ENCODE measurements at regions not wholly inside any gene's neighbourhood (a gene's known extent, or its start where the extent isn't known, plus 50 kb on each side); places are given as distances from the start of the nearest gene placed in this dataset.

DNA sequence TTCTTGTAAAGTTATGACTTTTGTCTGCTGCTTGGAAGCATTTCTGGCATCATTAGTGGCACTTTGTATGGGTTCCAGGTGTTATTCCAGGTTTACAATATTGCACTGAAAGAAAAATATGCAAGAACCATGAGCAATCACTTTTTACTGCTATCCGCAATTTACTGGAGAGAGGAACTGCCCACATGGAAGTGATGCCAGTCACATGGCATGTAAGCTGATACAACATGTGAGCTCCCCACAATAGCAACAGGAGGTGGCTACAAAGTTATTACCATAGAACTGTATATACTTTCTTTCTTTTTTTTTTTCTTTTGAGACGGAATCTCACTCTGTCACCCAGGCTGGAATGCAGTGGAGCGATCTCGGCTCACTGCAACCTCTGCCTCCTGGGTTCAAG, 1012.1 kb downstream of the BCL11B start:
- no peak for TF ChIP-seq CTCF (IDR thresholded peaks at IDR 0.05; ENCODE audit: control insufficient read depth, insufficient read depth, low read depth, low read length, missing control alignments)
- no peak overlapping the region for H3K4me3 ChIP-seq (ENCODE audit: control insufficient read depth, low read depth, low read length)
- DNase-seq (ENCODE audit: low read depth), result no peak

- no peak overlapping the region for H3K4me3 ChIP-seq (ENCODE audit: control insufficient read depth, low read depth, low read length)
- no peak for DNase-seq (ENCODE audit: low read depth)
- no peak for TF ChIP-seq CTCF (IDR thresholded peaks at IDR 0.05; ENCODE audit: control insufficient read depth, insufficient read depth, low read depth, low read length, missing control alignments)
Observed at GRCh38 chr14:98262566-98262965, 1009.4 kb downstream of the BCL11B start.

DNA sequence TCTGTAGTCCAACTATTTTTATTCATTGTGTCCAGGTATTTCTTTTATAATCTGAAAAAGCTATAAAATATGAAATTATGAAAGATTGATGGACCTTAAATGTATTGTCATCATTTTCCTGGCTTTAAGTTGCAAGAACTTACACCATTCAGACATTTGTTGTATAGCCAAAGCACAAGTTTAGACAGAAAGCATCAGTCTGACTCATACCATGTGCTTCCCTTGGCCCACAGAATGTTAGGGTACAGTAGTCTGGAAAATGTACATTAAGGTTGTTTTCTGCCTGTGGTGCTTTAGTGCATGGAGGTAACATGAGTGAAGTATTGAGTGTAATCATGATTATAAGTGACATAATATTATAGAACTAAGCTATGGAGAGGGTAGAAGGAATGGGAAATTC, 1002.5 kb downstream of the BCL11B start:
- DNase-seq (ENCODE audit: low read depth), result no peak
- H3K4me3 ChIP-seq (ENCODE audit: control insufficient read depth, low read depth, low read length), result no peak overlapping the region
- TF ChIP-seq CTCF (IDR thresholded peaks at IDR 0.05; ENCODE audit: control insufficient read depth, insufficient read depth, low read depth, low read length, missing control alignments), result no peak

- DNase-seq (ENCODE audit: low read depth), result no peak
- no peak for TF ChIP-seq CTCF (IDR thresholded peaks at IDR 0.05; ENCODE audit: control insufficient read depth, insufficient read depth, low read depth, low read length, missing control alignments)
- H3K4me3 ChIP-seq (ENCODE audit: control insufficient read depth, low read depth, low read length), result no peak overlapping the region
Observed at GRCh38 chr14:98270201-98270600, 1001.8 kb downstream of the BCL11B start.

DNA sequence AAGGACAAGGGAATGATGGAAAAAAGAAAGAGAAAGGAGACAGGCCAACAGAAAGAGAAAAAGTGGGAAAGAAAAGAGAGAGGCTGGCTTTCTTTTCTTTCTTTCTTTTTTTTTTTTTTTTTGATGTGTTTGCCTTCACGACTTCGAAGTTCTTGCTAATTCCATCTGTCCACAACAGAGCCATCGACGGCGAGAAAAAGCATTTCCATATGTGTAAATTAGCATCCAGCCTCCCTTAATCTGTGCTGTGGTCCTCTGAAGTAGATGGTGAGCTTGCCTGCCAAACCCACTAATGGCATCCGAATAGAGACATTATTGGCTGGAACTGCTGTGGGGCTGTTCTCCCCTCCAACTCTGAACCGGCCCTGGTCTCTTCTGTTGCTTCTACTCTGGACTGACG, 997.4 kb downstream of the BCL11B start:
- H3K4me3 ChIP-seq (ENCODE audit: control insufficient read depth, low read depth, low read length), result no peak overlapping the region
- no peak for DNase-seq (ENCODE audit: low read depth)
- TF ChIP-seq CTCF (IDR thresholded peaks at IDR 0.05; ENCODE audit: control insufficient read depth, insufficient read depth, low read depth, low read length, missing control alignments), result no peak

GRCh38 chr14:98278800-98279199, 993.2 kb downstream of the BCL11B start:
- DNase-seq (ENCODE audit: low read depth), result no peak
- no peak overlapping the region for H3K4me3 ChIP-seq (ENCODE audit: control insufficient read depth, low read depth, low read length)
- no peak for TF ChIP-seq CTCF (IDR thresholded peaks at IDR 0.05; ENCODE audit: control insufficient read depth, insufficient read depth, low read depth, low read length, missing control alignments)

GRCh38 chr14:98280436-98280835, 991.6 kb downstream of the BCL11B start:
- DNase-seq (ENCODE audit: low read depth), result no peak
- TF ChIP-seq CTCF (IDR thresholded peaks at IDR 0.05; ENCODE audit: control insufficient read depth, insufficient read depth, low read depth, low read length, missing control alignments), result no peak
- H3K4me3 ChIP-seq (ENCODE audit: control insufficient read depth, low read depth, low read length), result no peak overlapping the region

All from AG09309 (cell line).